Bone marrow (tissue), 2 donors: ENCODE measurements at regions not wholly inside any gene's neighbourhood (a gene's known extent, or its start where the extent isn't known, plus 50 kb on each side); places are given as distances from the start of the nearest gene placed in this dataset.
A peak's percentile ranks its signal among the peaks of the same experiment; 100 is the strongest.

ENCODE experiments used
- DNase-seq, 2 donors: peaks; one replicate each; lab custom pipeline; 2025; lab: John Stamatoyannopoulos, UW

GRCh38 chr16:80040413-80040812 lies 439.9 kb upstream of the MAF start:
- no peak for DNase-seq

- no peak for DNase-seq
Measured at GRCh38 chr16:80039777-80040176, 439.2 kb upstream of the MAF start.

GRCh38 chr16:80038566-80038965 lies 438.0 kb upstream of the MAF start:
- DNase-seq: no peak

- no peak for DNase-seq
Measured at GRCh38 chr16:80034948-80035663, 434.6 kb upstream of the MAF start.

GRCh38 chr16:80034469-80034826 lies 433.9 kb upstream of the MAF start:
- no peak for DNase-seq

GRCh38 chr16:80033783-80034468 lies 433.4 kb upstream of the MAF start:
- DNase-seq: no peak

GRCh38 chr16:80029761-80030481 lies 429.4 kb upstream of the MAF start:
- no peak for DNase-seq

GRCh38 chr16:80029381-80029630 lies 428.8 kb upstream of the MAF start:
- DNase-seq: no peak

- no peak for DNase-seq
Measured at GRCh38 chr16:80028581-80029380, 428.2 kb upstream of the MAF start.

GRCh38 chr16:80027007-80027965 lies 426.7 kb upstream of the MAF start:
- DNase-seq: peak; percentile 1 to 48

GRCh38 chr16:80025236-80025635 lies 424.7 kb upstream of the MAF start:
- no peak for DNase-seq

- DNase-seq: no peak
Measured at GRCh38 chr16:80024443-80024842, 423.9 kb upstream of the MAF start.

- DNase-seq: no peak
Measured at GRCh38 chr16:80023865-80024264, 423.3 kb upstream of the MAF start.

GRCh38 chr16:80019395-80019794 lies 418.9 kb upstream of the MAF start:
- no peak for DNase-seq

GRCh38 chr16:80018466-80018865 lies 417.9 kb upstream of the MAF start:
- DNase-seq: no peak

- no peak for DNase-seq
Measured at GRCh38 chr16:80016731-80017326, 416.3 kb upstream of the MAF start.

GRCh38 chr16:80015566-80015965 lies 415.0 kb upstream of the MAF start:
- DNase-seq: no peak

GRCh38 chr16:80014241-80014939 lies 413.9 kb upstream of the MAF start:
- DNase-seq: no peak

GRCh38 chr16:80012586-80012985 lies 412.0 kb upstream of the MAF start:
- no peak for DNase-seq

- DNase-seq: no peak
Measured at GRCh38 chr16:80009971-80010659, 409.6 kb upstream of the MAF start.
